ENCODE measurements at regions not wholly inside any gene's neighbourhood (a gene's known extent, or its start where the extent isn't known, plus 50 kb on each side); places are given as distances from the start of the nearest gene placed in this dataset.
A peak's percentile ranks its signal among the peaks of the same experiment; 100 is the strongest.

- peak; percentile 96 for ATAC-seq
- no peak overlapping the region for H3K27ac Mint-ChIP-seq
- peaks cover 20% of the 10 kb centered on the region for H3K4me1 Mint-ChIP-seq
- no peak overlapping the region for H3K4me3 Mint-ChIP-seq
- H3K9me3 Mint-ChIP-seq, result no peaks in the 10 kb centered on the region
- peak in 1 of 2 donors; percentile 69 for DNase-seq
- peaks cover 9% of the 10 kb centered on the region for H3K27me3 Mint-ChIP-seq
Measured at GRCh38 chr13:44237276-44237767, 136.3 kb upstream of the SERP2 start.

GRCh38 chr13:44237881-44238421 is 135.7 kb upstream of the SERP2 start:
- no peak for ATAC-seq
- DNase-seq, result no peak
- H3K27ac Mint-ChIP-seq, result peak overlapping the region in 1 of 2 donors; percentile 62
- peaks cover 24% of the 10 kb centered on the region for H3K4me1 Mint-ChIP-seq
- no peak overlapping the region for H3K4me3 Mint-ChIP-seq
- H3K9me3 Mint-ChIP-seq, result no peaks in the 10 kb centered on the region
- peaks cover 14% of the 10 kb centered on the region for H3K27me3 Mint-ChIP-seq

GRCh38 chr13:44240611-44241145 is 132.9 kb upstream of the SERP2 start:
- peaks cover 19% of the 10 kb centered on the region for H3K27me3 Mint-ChIP-seq
- ATAC-seq (no peak), DNase-seq (no peak)
- H3K4me3 Mint-ChIP-seq, result no peak overlapping the region
- peak overlapping the region in 1 of 2 donors; percentile 66 for H3K27ac Mint-ChIP-seq
- H3K9me3 Mint-ChIP-seq, result no peaks in the 10 kb centered on the region
- peaks cover 30% of the 10 kb centered on the region for H3K4me1 Mint-ChIP-seq

GRCh38 chr13:44241638-44242037 is 132.0 kb upstream of the SERP2 start:
- no peaks in the 10 kb centered on the region for H3K9me3 Mint-ChIP-seq
- peaks cover 30% of the 10 kb centered on the region for H3K4me1 Mint-ChIP-seq
- no peak overlapping the region for H3K27ac Mint-ChIP-seq
- peaks cover 19% of the 10 kb centered on the region for H3K27me3 Mint-ChIP-seq
- no peak overlapping the region for H3K4me3 Mint-ChIP-seq
- DNase-seq (no peak), ATAC-seq (no peak)

GRCh38 chr13:44242766-44243165 is 130.9 kb upstream of the SERP2 start:
- DNase-seq (no peak), ATAC-seq (no peak)
- Mint-ChIP-seq H3K4me3 (no peak overlapping the region), H3K4me1 (peaks cover 24% of the 10 kb centered on the region), H3K27ac (no peak overlapping the region), H3K9me3 (no peaks in the 10 kb centered on the region), H3K27me3 (peaks cover 19% of the 10 kb centered on the region)

- Mint-ChIP-seq H3K4me3 (no peak overlapping the region), H3K27ac (peak overlapping the region in 1 of 2 donors; percentile 46), H3K27me3 (peaks cover 19% of the 10 kb centered on the region), H3K4me1 (peaks cover 18% of the 10 kb centered on the region), H3K9me3 (no peaks in the 10 kb centered on the region)
- DNase-seq, result peak; percentile 14 to 38
- peak; percentile 90 for ATAC-seq
Measured at GRCh38 chr13:44243198-44243857, 130.3 kb upstream of the SERP2 start.

- ATAC-seq, result no peak
- Mint-ChIP-seq H3K4me3 (no peak overlapping the region), H3K9me3 (no peaks in the 10 kb centered on the region), H3K4me1 (peaks cover 15% of the 10 kb centered on the region), H3K27ac (no peak overlapping the region), H3K27me3 (peaks cover 19% of the 10 kb centered on the region)
- no peak for DNase-seq
Measured at GRCh38 chr13:44244288-44244687, 129.3 kb upstream of the SERP2 start.

- Mint-ChIP-seq H3K4me1 (no peaks in the 10 kb centered on the region), H3K9me3 (no peaks in the 10 kb centered on the region), H3K27me3 (no peaks in the 10 kb centered on the region), H3K27ac (no peak overlapping the region), H3K4me3 (no peak overlapping the region)
- DNase-seq (no peak), ATAC-seq (no peak)
Measured at GRCh38 chr13:44249431-44249836, 124.2 kb upstream of the SERP2 start.

- Mint-ChIP-seq H3K27ac (no peak overlapping the region), H3K4me1 (no peaks in the 10 kb centered on the region), H3K9me3 (no peaks in the 10 kb centered on the region), H3K4me3 (no peak overlapping the region), H3K27me3 (no peaks in the 10 kb centered on the region)
- DNase-seq, result no peak
- no peak for ATAC-seq
Measured at GRCh38 chr13:44252938-44253337, 120.7 kb upstream of the SERP2 start.

- Mint-ChIP-seq H3K9me3 (no peaks in the 10 kb centered on the region), H3K27ac (no peak overlapping the region), H3K4me3 (no peak overlapping the region), H3K27me3 (no peaks in the 10 kb centered on the region), H3K4me1 (peaks cover 26% of the 10 kb centered on the region)
- DNase-seq (no peak), ATAC-seq (no peak)
Measured at GRCh38 chr13:44255771-44256364, 117.8 kb upstream of the SERP2 start.

GRCh38 chr13:44257796-44258195 is 115.8 kb upstream of the SERP2 start:
- Mint-ChIP-seq H3K9me3 (no peaks in the 10 kb centered on the region), H3K4me1 (peaks cover 29% of the 10 kb centered on the region), H3K27ac (no peak overlapping the region), H3K27me3 (no peaks in the 10 kb centered on the region), H3K4me3 (no peak overlapping the region)
- DNase-seq, result no peak
- no peak for ATAC-seq

GRCh38 chr13:44259045-44260027 is 114.3 kb upstream of the SERP2 start:
- Mint-ChIP-seq H3K4me1 (peaks cover 29% of the 10 kb centered on the region), H3K4me3 (peak overlapping the region; percentile 83 to 86), H3K27ac (peak overlapping the region; percentile 90 to 93), H3K27me3 (no peaks in the 10 kb centered on the region), H3K9me3 (no peaks in the 10 kb centered on the region)
- peak; percentile 93 for ATAC-seq
- DNase-seq, result peak; percentile 65 to 82

- ATAC-seq, result no peak
- Mint-ChIP-seq H3K4me3 (no peak overlapping the region), H3K9me3 (no peaks in the 10 kb centered on the region), H3K27me3 (no peaks in the 10 kb centered on the region), H3K4me1 (peaks cover 29% of the 10 kb centered on the region), H3K27ac (no peak overlapping the region)
- DNase-seq, result no peak
Measured at GRCh38 chr13:44260336-44260735, 113.3 kb upstream of the SERP2 start.

- DNase-seq (no peak), ATAC-seq (no peak)
- Mint-ChIP-seq H3K27me3 (peaks cover 9% of the 10 kb centered on the region), H3K9me3 (peaks cover 8 to 9% of the 10 kb centered on the region in 2 donors), H3K4me1 (peaks cover 22% of the 10 kb centered on the region), H3K27ac (no peak overlapping the region), H3K4me3 (no peak overlapping the region)
Measured at GRCh38 chr13:44263751-44264620, 109.6 kb upstream of the SERP2 start.

Measured in stimulated activated naive CD8-positive, alpha-beta T cell treated with anti-CD3 and anti-CD28 coated beads, Interleukin-15, amount 100 ng/mL, for 72 hours (primary cell).